Activated naive CD8-positive, alpha-beta T cell treated with anti-CD3 and anti-CD28 coated beads, Interleukin-2, amount 10 ng/mL, durations not matched to agents 7 days and 5 days (primary cell): ENCODE measurements at regions not wholly inside any gene's neighbourhood (a gene's known extent, or its start where the extent isn't known, plus 50 kb on each side); places are given as distances from the start of the nearest gene placed in this dataset.

Experiments
- ATAC-seq: fragments of 150-1000 bp; cut with Tn5 transposase; one replicate; pipeline ENCODE4 v1.10.0; 2021; ENCODE audit warnings: low read depth, moderate library complexity
- POLR2A ChIA-PET: fragments of 350-600 bp; sonication (Branson Sonifier 250); formaldehyde crosslinking; loops from one replicate; lab custom pipeline; 2021; ENCODE audit warnings: antibody characterized with exemption; lab: Charles Lee
- DNase-seq: peaks from one replicate; pipeline ENCODE4 v3.0.0; 2021
- H3K27ac Mint-ChIP-seq: one replicate; pipeline ENCODE4 v1.8.0; 2022; ENCODE audit warnings: mild to moderate bottlenecking, mixed read lengths
- H3K27me3 Mint-ChIP-seq: one replicate; pipeline ENCODE4 v1.8.0; 2022; ENCODE audit warnings: mild to moderate bottlenecking, moderate library complexity, mixed read lengths
- H3K36me3 Mint-ChIP-seq: one replicate; pipeline ENCODE4 v1.8.0; 2021; ENCODE audit warnings: mild to moderate bottlenecking, mixed read lengths
- H3K4me1 Mint-ChIP-seq: one replicate; pipeline ENCODE4 v1.8.0; 2021; ENCODE audit warnings: mixed read lengths
- H3K4me3 Mint-ChIP-seq: one replicate; pipeline ENCODE4 v1.8.0; 2022; ENCODE audit warnings: mild to moderate bottlenecking, moderate library complexity, mixed read lengths
- H3K9me3 Mint-ChIP-seq: one replicate; pipeline ENCODE4 v1.8.0; 2021; ENCODE audit warnings: mixed read lengths

GRCh38 chr13:84648069-84648640, 765.9 kb upstream of the SLITRK1 start:
- DNase-seq (no peak), ATAC-seq (no peak)
- POLR2A ChIA-PET = no interaction called here
- Mint-ChIP-seq H3K9me3 (no peaks in the 10 kb centered on the region), H3K4me3 (no peak overlapping the region), H3K27ac (no peak overlapping the region), H3K27me3 (no peaks in the 10 kb centered on the region), H3K36me3 (no peaks in the 10 kb centered on the region), H3K4me1 (no peaks in the 10 kb centered on the region)

- Mint-ChIP-seq H3K27ac (no peak overlapping the region), H3K27me3 (no peaks in the 10 kb centered on the region), H3K4me3 (no peak overlapping the region), H3K9me3 (no peaks in the 10 kb centered on the region), H3K36me3 (no peaks in the 10 kb centered on the region), H3K4me1 (no peaks in the 10 kb centered on the region)
- DNase-seq (no peak), ATAC-seq (no peak)
- POLR2A ChIA-PET = no interaction called here
Observed at GRCh38 chr13:84646957-84647356, 764.7 kb upstream of the SLITRK1 start.

DNA sequence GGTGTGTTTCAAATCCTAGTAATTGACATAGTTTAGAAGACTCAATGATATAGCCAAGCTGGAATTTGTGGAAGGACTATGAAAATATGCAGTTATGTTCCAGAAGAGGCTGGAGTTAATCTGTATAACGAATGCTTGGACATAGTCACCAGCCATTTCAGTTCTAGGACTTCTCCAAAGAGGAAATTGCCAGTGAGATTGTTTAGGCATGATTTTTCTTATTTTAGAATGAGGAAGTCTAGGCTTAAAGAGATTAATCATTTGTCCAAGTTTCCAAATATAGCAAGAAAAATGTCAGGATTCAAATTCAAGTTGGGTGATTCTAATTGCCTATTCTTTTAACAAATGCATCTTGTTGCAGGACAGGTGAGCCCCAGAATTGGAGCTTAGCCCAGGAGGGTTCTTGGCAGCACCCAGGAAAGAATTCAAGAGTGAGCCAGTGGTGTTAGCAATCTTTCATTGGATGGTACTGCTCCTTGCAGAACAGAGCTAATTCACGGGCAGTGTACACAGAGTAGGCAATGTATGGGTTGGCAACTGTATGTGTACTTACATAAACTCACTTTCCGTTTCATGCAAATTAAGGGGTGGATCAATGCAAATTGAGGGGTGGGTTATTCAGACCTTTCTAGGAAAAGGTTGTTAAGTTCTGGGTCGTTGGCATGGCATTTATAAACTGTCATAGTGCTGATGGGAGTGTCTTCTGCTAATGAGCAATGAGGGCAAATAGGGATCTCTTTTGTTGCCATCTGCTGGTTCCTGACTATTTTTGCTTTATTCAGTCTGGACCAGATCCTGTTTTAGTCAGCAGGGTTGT, 763.1 kb upstream of the SLITRK1 start:
- no peaks in the 10 kb centered on the region for H3K4me1 Mint-ChIP-seq
- H3K27ac Mint-ChIP-seq = no peak overlapping the region
- no peak for DNase-seq
- no peak overlapping the region for H3K4me3 Mint-ChIP-seq
- POLR2A ChIA-PET = no interaction called here
- ATAC-seq = no peak
- H3K36me3 Mint-ChIP-seq = no peaks in the 10 kb centered on the region
- no peaks in the 10 kb centered on the region for H3K9me3 Mint-ChIP-seq
- H3K27me3 Mint-ChIP-seq = no peaks in the 10 kb centered on the region

DNA sequence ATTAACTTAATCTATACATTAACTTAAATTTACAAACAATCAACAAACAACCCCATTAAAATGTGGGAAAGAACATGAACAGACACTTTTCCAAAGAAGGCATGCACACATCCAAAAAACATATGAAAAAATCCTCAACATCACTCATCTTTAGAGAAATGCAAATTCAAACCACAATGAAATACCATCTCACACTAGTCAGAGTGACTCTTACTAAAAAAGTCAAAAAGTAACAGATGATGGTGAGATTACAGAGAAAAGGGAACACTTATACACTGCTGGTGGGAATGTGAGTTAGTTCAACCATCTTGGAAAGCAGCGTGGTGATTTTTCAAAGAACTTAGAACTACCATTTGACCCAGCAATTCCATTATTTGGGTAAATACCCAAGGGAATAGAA, 759.2 kb upstream of the SLITRK1 start:
- ATAC-seq = no peak
- no peak overlapping the region for H3K27ac Mint-ChIP-seq
- no peak for DNase-seq
- no peaks in the 10 kb centered on the region for H3K4me1 Mint-ChIP-seq
- POLR2A ChIA-PET = no interaction called here
- no peaks in the 10 kb centered on the region for H3K36me3 Mint-ChIP-seq
- no peaks in the 10 kb centered on the region for H3K9me3 Mint-ChIP-seq
- H3K27me3 Mint-ChIP-seq = no peaks in the 10 kb centered on the region
- no peak overlapping the region for H3K4me3 Mint-ChIP-seq

GRCh38 chr13:84640691-84641090, 758.4 kb upstream of the SLITRK1 start:
- POLR2A ChIA-PET = no interaction called here
- H3K27ac Mint-ChIP-seq = no peak overlapping the region
- H3K4me3 Mint-ChIP-seq = no peak overlapping the region
- no peaks in the 10 kb centered on the region for H3K4me1 Mint-ChIP-seq
- DNase-seq (no peak), ATAC-seq (no peak)
- no peaks in the 10 kb centered on the region for H3K36me3 Mint-ChIP-seq
- H3K27me3 Mint-ChIP-seq = no peaks in the 10 kb centered on the region
- H3K9me3 Mint-ChIP-seq = no peaks in the 10 kb centered on the region

DNA sequence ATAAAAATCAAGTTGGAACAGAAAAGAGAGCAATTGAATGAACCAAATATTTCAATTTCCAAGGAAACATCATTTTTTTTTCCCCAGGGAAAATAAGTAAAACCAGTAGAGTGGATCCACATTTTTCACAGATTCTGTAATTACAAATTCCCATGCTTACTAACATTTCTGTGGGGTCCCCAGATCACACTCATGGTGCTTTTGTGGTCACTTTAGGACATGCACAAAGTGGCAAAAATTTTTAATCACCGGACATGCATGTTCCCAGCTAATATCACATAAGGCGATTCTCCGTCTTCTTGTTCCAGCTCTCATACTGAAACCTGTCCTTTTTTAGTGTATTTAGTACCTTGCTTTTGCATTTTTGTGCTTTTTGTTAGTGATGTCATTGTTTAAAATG, 748.2 kb upstream of the SLITRK1 start:
- Mint-ChIP-seq H3K4me1 (no peaks in the 10 kb centered on the region), H3K9me3 (peaks cover 3% of the 10 kb centered on the region), H3K27me3 (no peaks in the 10 kb centered on the region), H3K27ac (no peak overlapping the region), H3K4me3 (no peak overlapping the region), H3K36me3 (no peaks in the 10 kb centered on the region)
- DNase-seq (no peak), ATAC-seq (no peak)
- POLR2A ChIA-PET = no interaction called here

GRCh38 chr13:84616864-84617263, 734.6 kb upstream of the SLITRK1 start:
- POLR2A ChIA-PET = no interaction called here
- no peak for ATAC-seq
- Mint-ChIP-seq H3K4me3 (no peak overlapping the region), H3K36me3 (no peaks in the 10 kb centered on the region), H3K27me3 (no peaks in the 10 kb centered on the region), H3K4me1 (no peaks in the 10 kb centered on the region), H3K27ac (no peak overlapping the region), H3K9me3 (peaks cover 2% of the 10 kb centered on the region)
- no peak for DNase-seq

DNA sequence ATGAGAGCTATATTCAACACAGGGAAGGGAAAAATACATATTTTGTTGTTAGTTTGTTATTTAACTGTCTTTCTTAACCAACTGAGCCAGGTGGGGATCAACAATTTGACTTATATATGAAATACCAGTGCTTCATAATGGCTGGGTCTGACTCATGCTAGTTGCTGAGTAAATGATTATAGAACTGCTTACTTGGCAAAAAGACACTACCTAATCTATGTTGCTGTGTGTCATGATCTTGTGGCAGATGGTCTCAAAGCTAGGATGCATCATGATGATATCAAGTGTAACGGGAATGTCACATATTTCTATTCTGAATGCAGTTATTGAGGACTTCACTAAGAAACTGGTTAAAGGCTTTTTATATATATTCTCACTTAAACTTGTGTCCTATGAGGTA, 727.4 kb upstream of the SLITRK1 start:
- ATAC-seq (no peak), DNase-seq (no peak)
- no peak overlapping the region for H3K4me3 Mint-ChIP-seq
- H3K4me1 Mint-ChIP-seq = no peaks in the 10 kb centered on the region
- H3K27me3 Mint-ChIP-seq = no peaks in the 10 kb centered on the region
- H3K36me3 Mint-ChIP-seq = no peaks in the 10 kb centered on the region
- H3K27ac Mint-ChIP-seq = no peak overlapping the region
- POLR2A ChIA-PET = no interaction called here
- H3K9me3 Mint-ChIP-seq = peaks cover 1% of the 10 kb centered on the region

DNA sequence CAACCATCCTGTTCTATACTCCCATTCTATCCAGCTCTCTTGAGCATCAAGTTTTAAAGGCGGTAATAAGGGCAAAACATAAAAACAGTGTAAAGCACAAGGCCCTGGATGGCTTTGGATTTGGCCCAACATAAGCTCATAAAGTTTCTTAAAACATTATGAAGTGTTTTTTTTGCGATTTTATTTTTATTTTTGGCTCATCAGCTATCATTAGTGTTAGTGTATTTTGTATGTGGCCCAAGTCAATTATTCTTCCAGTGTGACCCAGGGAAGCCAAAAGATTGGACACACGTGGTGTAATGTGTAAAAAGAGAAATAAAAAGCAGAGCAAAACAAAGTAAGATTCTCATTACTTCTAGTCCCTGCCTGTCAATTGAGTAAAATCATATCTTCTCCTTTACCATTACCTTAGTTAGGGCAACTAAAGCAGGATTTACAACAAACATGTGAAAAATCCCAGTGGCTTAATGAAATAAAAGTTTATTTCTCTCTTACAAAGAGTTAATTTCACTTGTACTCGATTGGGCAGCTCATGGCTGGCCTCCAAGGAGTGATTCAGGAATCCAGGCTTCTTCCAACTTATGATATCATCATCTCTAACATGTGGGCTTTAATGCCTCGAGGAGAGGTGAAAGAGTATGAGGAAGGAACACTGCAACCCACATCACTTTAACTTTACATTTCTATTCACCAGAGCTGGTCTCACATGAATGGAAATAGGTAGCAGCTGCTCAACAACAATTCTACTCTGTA, 725.2 kb upstream of the SLITRK1 start:
- POLR2A ChIA-PET = no interaction called here
- Mint-ChIP-seq H3K36me3 (no peaks in the 10 kb centered on the region), H3K27ac (no peak overlapping the region), H3K27me3 (no peaks in the 10 kb centered on the region), H3K9me3 (peaks cover 1% of the 10 kb centered on the region), H3K4me3 (no peak overlapping the region), H3K4me1 (no peaks in the 10 kb centered on the region)
- DNase-seq (no peak), ATAC-seq (no peak)

- H3K27ac Mint-ChIP-seq = no peak overlapping the region
- DNase-seq (no peak), ATAC-seq (no peak)
- no peaks in the 10 kb centered on the region for H3K36me3 Mint-ChIP-seq
- no peak overlapping the region for H3K4me3 Mint-ChIP-seq
- no peaks in the 10 kb centered on the region for H3K4me1 Mint-ChIP-seq
- POLR2A ChIA-PET = no interaction called here
- H3K9me3 Mint-ChIP-seq = peaks cover 1% of the 10 kb centered on the region
- H3K27me3 Mint-ChIP-seq = no peaks in the 10 kb centered on the region
Observed at GRCh38 chr13:84606616-84607015, 724.3 kb upstream of the SLITRK1 start.

GRCh38 chr13:84605927-84606326, 723.7 kb upstream of the SLITRK1 start:
- Mint-ChIP-seq H3K4me1 (no peaks in the 10 kb centered on the region), H3K27me3 (no peaks in the 10 kb centered on the region), H3K4me3 (no peak overlapping the region), H3K27ac (no peak overlapping the region), H3K9me3 (peaks cover 1% of the 10 kb centered on the region), H3K36me3 (no peaks in the 10 kb centered on the region)
- POLR2A ChIA-PET = no interaction called here
- DNase-seq (no peak), ATAC-seq (no peak)

DNA sequence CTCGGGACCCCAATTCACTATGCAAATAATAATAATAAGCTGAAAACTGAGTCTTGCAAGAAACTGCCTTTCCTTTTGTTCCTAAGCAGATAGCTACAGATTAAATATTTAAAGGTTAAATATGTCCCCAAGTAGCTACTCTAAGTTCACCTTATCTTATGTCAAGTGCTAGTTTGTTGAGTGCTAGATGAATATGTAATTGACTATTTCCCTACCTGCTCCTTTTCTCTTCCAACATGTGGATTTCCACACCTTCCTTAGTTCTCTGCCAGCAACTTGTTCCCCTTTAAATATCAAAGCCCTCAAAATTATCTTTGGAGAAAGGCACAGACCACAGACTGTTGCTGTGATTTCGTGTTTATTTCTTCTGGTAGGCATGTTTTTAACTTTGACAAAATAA, 709.2 kb upstream of the SLITRK1 start:
- POLR2A ChIA-PET = no interaction called here
- Mint-ChIP-seq H3K4me3 (no peak overlapping the region), H3K27me3 (no peaks in the 10 kb centered on the region), H3K36me3 (no peaks in the 10 kb centered on the region), H3K27ac (no peak overlapping the region), H3K4me1 (no peaks in the 10 kb centered on the region), H3K9me3 (no peaks in the 10 kb centered on the region)
- DNase-seq = no peak
- no peak for ATAC-seq

DNA sequence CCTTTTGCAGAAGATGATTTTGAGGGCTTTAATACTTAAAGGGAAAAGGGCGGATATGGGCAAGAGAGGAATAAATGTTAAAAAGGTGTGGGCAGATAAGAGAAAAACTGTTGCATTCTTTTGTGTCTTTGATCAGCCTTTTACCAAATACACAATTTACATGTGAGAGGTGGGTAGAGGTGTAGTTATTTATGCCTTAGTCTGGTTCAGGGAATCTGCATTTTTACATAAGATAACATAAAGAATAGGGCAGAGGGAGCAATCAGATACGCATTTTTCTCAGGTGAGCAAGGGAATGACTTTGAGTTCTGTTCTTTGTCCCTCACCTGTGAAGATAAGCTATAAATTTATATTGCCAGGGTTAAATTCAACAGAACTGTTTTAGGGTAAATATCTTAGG, 708.4 kb upstream of the SLITRK1 start:
- no peak for ATAC-seq
- H3K4me1 Mint-ChIP-seq = no peaks in the 10 kb centered on the region
- H3K27ac Mint-ChIP-seq = no peak overlapping the region
- no peaks in the 10 kb centered on the region for H3K9me3 Mint-ChIP-seq
- no peak for DNase-seq
- no peaks in the 10 kb centered on the region for H3K36me3 Mint-ChIP-seq
- POLR2A ChIA-PET = no interaction called here
- H3K27me3 Mint-ChIP-seq = no peaks in the 10 kb centered on the region
- H3K4me3 Mint-ChIP-seq = no peak overlapping the region

- no peak overlapping the region for H3K27ac Mint-ChIP-seq
- no peaks in the 10 kb centered on the region for H3K36me3 Mint-ChIP-seq
- H3K9me3 Mint-ChIP-seq = no peaks in the 10 kb centered on the region
- H3K4me1 Mint-ChIP-seq = no peaks in the 10 kb centered on the region
- H3K27me3 Mint-ChIP-seq = no peaks in the 10 kb centered on the region
- H3K4me3 Mint-ChIP-seq = no peak overlapping the region
- DNase-seq (no peak), ATAC-seq (no peak)
- POLR2A ChIA-PET = no interaction called here
Observed at GRCh38 chr13:84588023-84588422, 705.7 kb upstream of the SLITRK1 start.
